NCI-H187 treated with DMSO at 0.1 percent for 48 hours (cell line): ENCODE measurements at regions not wholly inside any gene's neighbourhood (a gene's known extent, or its start where the extent isn't known, plus 50 kb on each side); places are given as distances from the start of the nearest gene placed in this dataset.
"Not testable (repeated sequence)": the region's sequence is repeated elsewhere in the genome, so short reads cannot be mapped to it uniquely, and the experiment has no call there.

Experiments used
- DNase-seq: peaks from one replicate; lab custom pipeline; 2025; lab: John Stamatoyannopoulos, UW

- DNase-seq = no peak
Measured at GRCh38 chr7:10471280-10472058, 502.2 kb upstream of the PHF14 start.

GRCh38 chr7:10472115-10472514 lies 501.6 kb upstream of the PHF14 start:
- no peak for DNase-seq

- no peak for DNase-seq
Measured at GRCh38 chr7:10473569-10473968, 500.1 kb upstream of the PHF14 start.

- DNase-seq = no peak
Measured at GRCh38 chr7:10474048-10474447, 499.6 kb upstream of the PHF14 start.

- DNase-seq = no peak
Measured at GRCh38 chr7:10475940-10476641, 497.6 kb upstream of the PHF14 start.

GRCh38 chr7:10476642-10477041 lies 497.0 kb upstream of the PHF14 start:
- no peak for DNase-seq

GRCh38 chr7:10483671-10484070 lies 490.0 kb upstream of the PHF14 start:
- no peak for DNase-seq

GRCh38 chr7:10484767-10485166 lies 488.9 kb upstream of the PHF14 start:
- DNase-seq = no peak

- not testable (repeated sequence) for DNase-seq
Measured at GRCh38 chr7:10501206-10501884, 472.3 kb upstream of the PHF14 start.

GRCh38 chr7:10507032-10507431 lies 466.6 kb upstream of the PHF14 start:
- DNase-seq = no peak

- DNase-seq = no peak
Measured at GRCh38 chr7:10521306-10521705, 452.4 kb upstream of the PHF14 start.

- not testable (repeated sequence) for DNase-seq
Measured at GRCh38 chr7:10533429-10533828, 440.2 kb upstream of the PHF14 start.

GRCh38 chr7:10536561-10536960 lies 437.1 kb upstream of the PHF14 start:
- no peak for DNase-seq

GRCh38 chr7:10537764-10538163 lies 435.9 kb upstream of the PHF14 start:
- no peak for DNase-seq

- no peak for DNase-seq
Measured at GRCh38 chr7:10557375-10557774, 416.3 kb upstream of the PHF14 start.

- no peak for DNase-seq
Measured at GRCh38 chr7:10560497-10560896, 413.2 kb upstream of the PHF14 start.

GRCh38 chr7:10568891-10569290 lies 404.8 kb upstream of the PHF14 start:
- no peak for DNase-seq

- DNase-seq = no peak
Measured at GRCh38 chr7:10571759-10572158, 401.9 kb upstream of the PHF14 start.

- no peak for DNase-seq
Measured at GRCh38 chr7:10577866-10578374, 395.8 kb upstream of the PHF14 start.

GRCh38 chr7:10579561-10579960 lies 394.1 kb upstream of the PHF14 start:
- no peak for DNase-seq

GRCh38 chr7:10584886-10585285 lies 388.8 kb upstream of the PHF14 start:
- no peak for DNase-seq

GRCh38 chr7:10588084-10588483 lies 385.6 kb upstream of the PHF14 start:
- DNase-seq = no peak

GRCh38 chr7:10592604-10593003 lies 381.1 kb upstream of the PHF14 start:
- no peak for DNase-seq
